Body of pancreas (tissue), 4 donors: ENCODE measurements at regions not wholly inside any gene's neighbourhood (a gene's known extent, or its start where the extent isn't known, plus 50 kb on each side); places are given as distances from the start of the nearest gene placed in this dataset.

Experiments used
- CTCF ChIP-seq, 7 experiments: fragments of 450-650 bp in 4 of 7; fragments of 200-600 bp in 3 of 7; sonication (generic) in 3 of 7; IDR thresholded peaks; one replicate each; pipeline ENCODE4 v1.5.1; 2016 to 2019; ENCODE audit warnings: antibody characterized with exemption in 7 of 7
- POLR2A ChIP-seq, 3 donors: fragments of 450-650 bp; IDR thresholded peaks; one replicate each; pipeline ENCODE4 v1.6.1; 2016; ENCODE audit warnings: antibody characterized with exemption in 3 of 3, mild to moderate bottlenecking in 2 of 3

- no peak for TF ChIP-seq CTCF (IDR thresholded peaks at IDR 0.05)
- TF ChIP-seq POLR2A (IDR thresholded peaks at IDR 0.05) = no peak
These were observed 176.0 kb upstream of the MPPED2 start for GRCh38 chr11:30762188-30762587.
